Nephron (organoid): ENCODE measurements at regions not wholly inside any gene's neighbourhood (a gene's known extent, or its start where the extent isn't known, plus 50 kb on each side); places are given as distances from the start of the nearest gene placed in this dataset.

Experiments used
- H3K27ac Mint-ChIP-seq, 3 experiments: 2 replicates each; pipeline ENCODE4 v1.8.0; 2020; ENCODE audit warnings: mixed read lengths in 3 of 3, mild to moderate bottlenecking in 2 of 3, moderate library complexity in 1 of 3
- H3K27me3 Mint-ChIP-seq: 2 replicates; pipeline ENCODE4 v1.8.0; 2021; ENCODE audit warnings: low read depth, mild to moderate bottlenecking, moderate library complexity, mixed read lengths
- H3K36me3 Mint-ChIP-seq: 2 replicates; pipeline ENCODE4 v1.8.0; 2020; ENCODE audit warnings: low read depth, mixed read lengths
- H3K4me1 Mint-ChIP-seq: 2 replicates; pipeline ENCODE4 v1.8.0; 2020; ENCODE audit warnings: mixed read lengths
- H3K4me3 Mint-ChIP-seq, 3 experiments: 2 replicates each; pipeline ENCODE4 v1.8.0; 2020; ENCODE audit warnings: mild to moderate bottlenecking in 3 of 3, mixed read lengths in 3 of 3, moderate library complexity in 2 of 3
- H3K9me3 Mint-ChIP-seq: 2 replicates; pipeline ENCODE4 v1.8.0; 2020; ENCODE audit warnings: mixed read lengths
- TF ChIP-seq, protein P1 (sequence below), 3 experiments: fragments of 200-600 bp; sonication (generic); IDR thresholded peaks; one replicate each; pipeline ENCODE4 v1.5.0; 2021; ENCODE audit warnings: antibody characterized with exemption in 3 of 3; ENCODE audit not compliant: unreplicated experiment in 3 of 3

- Mint-ChIP-seq H3K4me3 (no peak overlapping the region), H3K9me3 (peaks cover 13% of the 10 kb centered on the region), H3K4me1 (no peaks in the 10 kb centered on the region), H3K27ac (no peak overlapping the region), H3K27me3 (no peaks in the 10 kb centered on the region), H3K36me3 (peaks cover 13% of the 10 kb centered on the region)
- TF ChIP-seq, protein P1, sequence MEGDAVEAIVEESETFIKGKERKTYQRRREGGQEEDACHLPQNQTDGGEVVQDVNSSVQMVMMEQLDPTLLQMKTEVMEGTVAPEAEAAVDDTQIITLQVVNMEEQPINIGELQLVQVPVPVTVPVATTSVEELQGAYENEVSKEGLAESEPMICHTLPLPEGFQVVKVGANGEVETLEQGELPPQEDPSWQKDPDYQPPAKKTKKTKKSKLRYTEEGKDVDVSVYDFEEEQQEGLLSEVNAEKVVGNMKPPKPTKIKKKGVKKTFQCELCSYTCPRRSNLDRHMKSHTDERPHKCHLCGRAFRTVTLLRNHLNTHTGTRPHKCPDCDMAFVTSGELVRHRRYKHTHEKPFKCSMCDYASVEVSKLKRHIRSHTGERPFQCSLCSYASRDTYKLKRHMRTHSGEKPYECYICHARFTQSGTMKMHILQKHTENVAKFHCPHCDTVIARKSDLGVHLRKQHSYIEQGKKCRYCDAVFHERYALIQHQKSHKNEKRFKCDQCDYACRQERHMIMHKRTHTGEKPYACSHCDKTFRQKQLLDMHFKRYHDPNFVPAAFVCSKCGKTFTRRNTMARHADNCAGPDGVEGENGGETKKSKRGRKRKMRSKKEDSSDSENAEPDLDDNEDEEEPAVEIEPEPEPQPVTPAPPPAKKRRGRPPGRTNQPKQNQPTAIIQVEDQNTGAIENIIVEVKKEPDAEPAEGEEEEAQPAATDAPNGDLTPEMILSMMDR (IDR thresholded peaks at IDR 0.05; ENCODE audit: unreplicated experiment in 3 of 3) = no peak
Measured at GRCh38 chr11:33633251-33634003, 67.2 kb downstream of the C11orf91 start.

DNA sequence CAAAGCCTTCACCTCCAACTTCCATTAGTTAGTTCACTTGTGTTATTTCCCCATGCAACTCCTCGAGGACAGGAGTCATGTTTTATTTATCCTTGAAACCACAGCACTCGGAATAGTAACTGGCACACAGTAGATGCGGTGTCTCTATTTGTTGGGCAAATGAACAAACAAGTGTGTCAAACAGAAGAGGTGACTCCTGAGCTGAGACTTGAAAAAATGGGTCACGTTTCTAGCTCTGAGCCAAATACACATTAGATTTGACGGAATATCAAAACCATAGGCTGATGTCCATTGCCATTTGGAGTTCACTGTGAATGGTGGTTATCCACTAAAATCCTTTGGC lies 68.9 kb downstream of the C11orf91 start:
- Mint-ChIP-seq H3K36me3 (peaks cover 13% of the 10 kb centered on the region), H3K9me3 (peaks cover 13% of the 10 kb centered on the region), H3K4me1 (no peaks in the 10 kb centered on the region), H3K27ac (no peak overlapping the region), H3K27me3 (no peaks in the 10 kb centered on the region), H3K4me3 (no peak overlapping the region)
- TF ChIP-seq, protein P1 (IDR thresholded peaks at IDR 0.05; ENCODE audit: unreplicated experiment in 3 of 3) = no peak

GRCh38 chr11:33630936-33631748 lies 69.5 kb downstream of the C11orf91 start:
- Mint-ChIP-seq H3K27ac (no peak overlapping the region), H3K4me3 (no peak overlapping the region), H3K36me3 (peaks cover 13% of the 10 kb centered on the region), H3K9me3 (peaks cover 13% of the 10 kb centered on the region), H3K4me1 (no peaks in the 10 kb centered on the region), H3K27me3 (no peaks in the 10 kb centered on the region)
- TF ChIP-seq, protein P1 (IDR thresholded peaks at IDR 0.05; ENCODE audit: unreplicated experiment in 3 of 3) = no peak

DNA sequence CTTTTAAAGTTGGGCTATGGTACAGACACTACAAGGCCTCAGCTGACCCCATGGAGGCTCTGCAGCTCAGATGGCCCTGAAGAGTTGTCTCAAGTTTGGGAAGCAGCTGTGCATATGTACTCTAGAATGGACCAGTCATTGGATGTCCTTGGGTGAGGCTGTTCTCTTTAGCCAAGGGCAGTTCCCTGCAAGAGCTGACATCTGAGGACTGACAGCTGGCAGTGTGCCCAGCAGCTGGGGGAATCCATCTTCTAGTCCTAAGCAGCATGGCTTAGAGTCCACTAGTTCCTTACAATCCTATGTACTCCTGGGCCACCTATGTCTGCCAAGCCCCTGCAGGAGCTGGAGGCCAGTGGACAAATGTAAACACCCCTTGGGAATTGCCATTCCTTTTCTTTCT lies 76.5 kb downstream of the C11orf91 start:
- Mint-ChIP-seq H3K36me3 (no peaks in the 10 kb centered on the region), H3K4me1 (peaks cover 46% of the 10 kb centered on the region), H3K4me3 (no peak overlapping the region), H3K27ac (peak overlapping the region in 2 of 3 experiments; percentile 32 to 39), H3K9me3 (peaks cover 3% of the 10 kb centered on the region), H3K27me3 (peaks cover 3% of the 10 kb centered on the region)
- TF ChIP-seq, protein P1 (IDR thresholded peaks at IDR 0.05; ENCODE audit: unreplicated experiment in 3 of 3) = no peak

DNA sequence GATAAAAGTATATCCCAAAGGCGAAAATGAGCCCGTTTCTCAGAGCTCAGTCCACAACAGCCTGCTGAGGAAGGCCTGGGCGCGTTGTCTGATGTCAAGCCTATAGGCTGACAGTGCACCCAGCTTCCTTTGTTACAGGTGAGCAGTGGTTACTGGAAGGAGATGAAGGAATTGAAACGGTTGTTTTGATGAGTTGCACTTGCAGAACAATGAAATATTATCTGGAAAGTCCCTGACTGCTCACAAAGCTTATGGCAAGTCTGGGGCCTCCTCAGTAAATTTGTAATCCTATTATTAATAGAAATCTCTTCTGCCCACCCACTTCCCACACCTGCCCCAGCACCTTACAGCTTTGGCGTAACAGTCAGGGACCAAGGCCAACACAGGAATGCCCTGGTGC lies 77.8 kb downstream of the C11orf91 start:
- no peak overlapping the region for H3K4me3 Mint-ChIP-seq
- H3K27me3 Mint-ChIP-seq = peaks cover 3% of the 10 kb centered on the region
- no peaks in the 10 kb centered on the region for H3K36me3 Mint-ChIP-seq

More for the DNA sequence above, 77.8 kb downstream of the C11orf91 start:
- H3K4me1 Mint-ChIP-seq = peaks cover 51% of the 10 kb centered on the region
- peaks cover 3% of the 10 kb centered on the region for H3K9me3 Mint-ChIP-seq
- TF ChIP-seq, protein P1 (IDR thresholded peaks at IDR 0.05; ENCODE audit: unreplicated experiment in 3 of 3) = no peak
- peak overlapping the region in 1 of 3 experiments; percentile 78 for H3K27ac Mint-ChIP-seq
